ENCODE measurements at regions not wholly inside any gene's neighbourhood (a gene's known extent, or its start where the extent isn't known, plus 50 kb on each side); places are given as distances from the start of the nearest gene placed in this dataset.

GRCh38 chr4:37139987-37140386 is 104.6 kb upstream of the NWD2 start:
- CTCF ChIA-PET: no interaction called here
- no peak overlapping the region for H3K4me3 Mint-ChIP-seq
- intact Hi-C loops (cut with micrococcal nuclease): no loop called here

GRCh38 chr4:37146260-37146659 is 98.3 kb upstream of the NWD2 start:
- H3K27me3 Mint-ChIP-seq: no peaks in the 10 kb centered on the region
- TF ChIP-seq CTCF (IDR thresholded peaks at IDR 0.05): no peak
- DNase-seq (no peak), ATAC-seq (no peak)
- CTCF ChIA-PET: no interaction called here
- no peak overlapping the region for H3K4me3 Mint-ChIP-seq
- peaks cover 2% of the 10 kb centered on the region for H3K9me3 Mint-ChIP-seq
- POLR2A ChIA-PET: no interaction called here
- H3K27ac Mint-ChIP-seq: no peak overlapping the region
- intact Hi-C loops (cut with micrococcal nuclease): no loop called here
- no peaks in the 10 kb centered on the region for H3K4me1 Mint-ChIP-seq (ENCODE audit: low read depth)
- no peaks in the 10 kb centered on the region for H3K36me3 Mint-ChIP-seq (ENCODE audit: low read depth)

More at GRCh38 chr4:37139987-37140386, 104.6 kb upstream of the NWD2 start:
- H3K36me3 Mint-ChIP-seq (ENCODE audit: low read depth): no peaks in the 10 kb centered on the region
- no peaks in the 10 kb centered on the region for H3K9me3 Mint-ChIP-seq
- H3K27ac Mint-ChIP-seq: no peak overlapping the region
- no peaks in the 10 kb centered on the region for H3K4me1 Mint-ChIP-seq (ENCODE audit: low read depth)
- POLR2A ChIA-PET: no interaction called here
- no peak for DNase-seq
- ATAC-seq: no peak
- no peak for TF ChIP-seq CTCF (IDR thresholded peaks at IDR 0.05)
- H3K27me3 Mint-ChIP-seq: no peaks in the 10 kb centered on the region

DNA sequence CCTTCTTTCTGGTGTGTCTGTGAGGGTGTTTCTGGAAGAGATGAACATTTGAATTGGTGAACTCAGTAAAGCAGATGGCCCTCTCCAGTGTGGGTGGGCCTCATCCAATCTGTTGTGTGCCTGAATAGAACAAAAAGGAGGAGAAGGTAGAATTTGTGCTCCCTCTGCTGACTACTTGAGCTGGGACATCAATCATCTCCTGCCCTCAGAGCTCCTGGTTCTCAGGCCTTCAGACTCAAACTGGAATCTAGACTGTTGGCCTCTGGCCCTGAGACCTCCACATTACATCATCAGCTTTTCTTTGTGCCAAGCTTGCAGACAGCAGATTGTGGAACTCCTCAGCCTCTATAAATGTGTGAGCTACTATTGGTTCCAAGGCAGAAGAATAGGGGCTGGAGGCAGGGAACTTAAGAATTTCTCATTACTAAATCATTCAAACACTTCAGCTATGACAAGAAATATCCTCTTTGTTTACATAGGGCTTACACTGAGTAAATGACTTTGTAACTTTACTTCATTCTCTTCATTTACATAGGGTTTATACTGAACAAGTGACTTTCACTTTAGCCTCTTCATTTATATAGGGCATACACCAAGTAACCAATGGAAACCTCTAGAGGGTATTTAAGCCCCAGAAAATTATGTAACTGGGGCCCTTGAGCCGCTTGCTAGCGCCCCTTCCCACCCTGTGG is 86.9 kb upstream of the NWD2 start:
- Mint-ChIP-seq H3K9me3 (no peaks in the 10 kb centered on the region), H3K4me3 (no peak overlapping the region), H3K36me3 (ENCODE audit: low read depth) (no peaks in the 10 kb centered on the region), H3K4me1 (ENCODE audit: low read depth) (no peaks in the 10 kb centered on the region), H3K27ac (no peak overlapping the region), H3K27me3 (no peaks in the 10 kb centered on the region)
- no peak for TF ChIP-seq CTCF (IDR thresholded peaks at IDR 0.05)
- no peak for DNase-seq
- ChIA-PET CTCF (no interaction called here), POLR2A (no interaction called here)
- no peak for ATAC-seq
- intact Hi-C loops (cut with micrococcal nuclease): no loop called here

GRCh38 chr4:37160653-37161052 is 83.9 kb upstream of the NWD2 start:
- Mint-ChIP-seq H3K9me3 (no peaks in the 10 kb centered on the region), H3K4me3 (no peak overlapping the region), H3K27me3 (no peaks in the 10 kb centered on the region), H3K36me3 (ENCODE audit: low read depth) (no peaks in the 10 kb centered on the region), H3K4me1 (ENCODE audit: low read depth) (no peaks in the 10 kb centered on the region), H3K27ac (no peak overlapping the region)
- ATAC-seq (no peak), DNase-seq (no peak)
- ChIA-PET CTCF (no interaction called here), POLR2A (no interaction called here)
- intact Hi-C loops (cut with micrococcal nuclease): no loop called here
- TF ChIP-seq CTCF (IDR thresholded peaks at IDR 0.05): no peak

- Mint-ChIP-seq H3K4me1 (ENCODE audit: low read depth) (no peaks in the 10 kb centered on the region), H3K27ac (no peak overlapping the region), H3K27me3 (no peaks in the 10 kb centered on the region), H3K9me3 (no peaks in the 10 kb centered on the region), H3K4me3 (no peak overlapping the region), H3K36me3 (ENCODE audit: low read depth) (no peaks in the 10 kb centered on the region)
- TF ChIP-seq CTCF (IDR thresholded peaks at IDR 0.05): no peak
- ATAC-seq (no peak), DNase-seq (no peak)
- CTCF ChIA-PET: no interaction called here
- POLR2A ChIA-PET: no interaction called here
- intact Hi-C loops (cut with micrococcal nuclease): no loop called here
Observed at GRCh38 chr4:37165844-37166243, 78.7 kb upstream of the NWD2 start.
